HCT116 (cell line): ENCODE measurements at regions not wholly inside any gene's neighbourhood (a gene's known extent, or its start where the extent isn't known, plus 50 kb on each side); places are given as distances from the start of the nearest gene placed in this dataset.

Experiments used
- ATAC-seq: fragments of 200-7000 bp; cut with Tn5 transposase; 2 replicates; pipeline ENCODE4 v1.9.1; 2020; ENCODE audit warnings: mild to moderate bottlenecking, moderate library complexity
- BruUV-seq: library from RNA; stranded (reverse); fragments of 400-500 nt; replicated peaks from 2 replicates; lab custom pipeline; 2021; lab: Mats Ljungman, UMichigan
- CTCF ChIA-PET: fragments of 300-600 bp; sonication (Branson Sonifier 250); formaldehyde crosslinking; loops from one replicate; lab custom pipeline; 2021; ENCODE audit warnings: antibody characterized with exemption; lab: Charles Lee
- POLR2A ChIA-PET: fragments of 300-600, 350-600 bp; sonication (Branson Sonifier 250); formaldehyde crosslinking; loops from one replicate; lab custom pipeline; 2021; ENCODE audit warnings: antibody characterized with exemption; lab: Charles Lee
- RAD21 ChIA-PET, 2 experiments: fragments of 300-600 bp; sonication (Branson Sonifier 250); formaldehyde crosslinking; loops; one replicate each; lab custom pipeline; 2023; ENCODE audit warnings: low total read pairs in 2 of 2; ENCODE audit not compliant: uncharacterized antibody in 2 of 2, unreplicated experiment in 2 of 2, low non-redundant PET in 1 of 2; lab: Charles Lee
- DNase-seq: peaks from one replicate; pipeline ENCODE4 v3.0.0-alpha.2; 2010; ENCODE audit warnings: low read depth, low spot score
- H2AFZ ChIP-seq: fragments of 200-600 bp; shearing (Covaris generic), sonication (generic); 2 replicates; pipeline ENCODE4 v1.6.1; 2017; ENCODE audit warnings: low read depth, mixed run types, mixed read lengths, antibody characterized with exemption, low read length; ENCODE audit not compliant: poor library complexity, severe bottlenecking
- H3K27ac ChIP-seq: 2 replicates; pipeline ENCODE4 v1.5.1; 2012; ENCODE audit warnings: low read depth, low read length
- H3K27me3 ChIP-seq: fragments of 200-600 bp; sonication (generic); 2 replicates; pipeline ENCODE4 v1.6.1; 2016; ENCODE audit warnings: mixed run types, low read length, mixed read lengths; ENCODE audit not compliant: insufficient read depth
- H3K36me3 ChIP-seq, 2 experiments: fragments of 200-500 bp in 1 of 2; fragments of 200-600 bp in 1 of 2; sonication (Bioruptor generic) in 1 of 2; sonication (generic) in 1 of 2; 2 replicates each; pipeline versions ENCODE4 v1.5.1 to v1.6.1; 2014 to 2016; ENCODE audit warnings: low read length in 2 of 2, inconsistent platforms in 1 of 2, mixed read lengths in 1 of 2, mixed run types in 1 of 2; ENCODE audit not compliant: insufficient read depth in 2 of 2, control insufficient read depth in 1 of 2
- H3K4me1 ChIP-seq, 2 experiments: fragments of 200-600 bp in 1 of 2; sonication (generic) in 1 of 2; 2 replicates each; pipeline versions ENCODE4 v1.5.1 to v1.6.1; 2012 to 2017; ENCODE audit warnings: low read length in 2 of 2, inconsistent platforms in 1 of 2, mild to moderate bottlenecking in 1 of 2, mixed read lengths in 1 of 2, mixed run types in 1 of 2, moderate library complexity in 1 of 2; ENCODE audit not compliant: insufficient read depth in 2 of 2, control insufficient read depth in 1 of 2
- H3K4me2 ChIP-seq: fragments of 200-600 bp; sonication (generic); 2 replicates; pipeline ENCODE4 v1.6.1; 2017; ENCODE audit warnings: mixed run types, low read length, mixed read lengths
- H3K4me3 ChIP-seq, 2 experiments: fragments of 200-600 bp in 1 of 2; sonication (generic) in 1 of 2; replicated peaks in 1 of 2; 2 replicates each; pipeline ENCODE4 v1.5.1; 2011 to 2016; ENCODE audit warnings: low read length in 2 of 2, control low read depth in 1 of 2, low read depth in 1 of 2, mild to moderate bottlenecking in 1 of 2, mixed read lengths in 1 of 2, mixed run types in 1 of 2
- H3K79me2 ChIP-seq: fragments of 200-600 bp; sonication (generic); 2 replicates; pipeline ENCODE4 v1.6.1; 2017; ENCODE audit warnings: mild to moderate bottlenecking, mixed run types, low read length, moderate library complexity, mixed read lengths; ENCODE audit not compliant: insufficient read depth
- H3K9ac ChIP-seq: fragments of 200-600 bp; sonication (generic); 2 replicates; pipeline ENCODE4 v1.6.1; 2016; ENCODE audit warnings: low read length, mixed read lengths
- H3K9me2 ChIP-seq: fragments of 200-600 bp; sonication (generic), shearing (Covaris generic); 2 replicates; pipeline ENCODE4 v1.6.1; 2017; ENCODE audit warnings: mixed run types, mild to moderate bottlenecking, moderate library complexity; ENCODE audit not compliant: insufficient read depth
- H3K9me3 ChIP-seq, 2 experiments: fragments of 200-500 bp in 1 of 2; fragments of 200-600 bp in 1 of 2; sonication (Bioruptor generic) in 1 of 2; sonication (generic) in 1 of 2; 2 replicates each; pipeline ENCODE4 v1.6.1; 2014 to 2017; ENCODE audit warnings: low read length in 2 of 2, mixed read lengths in 2 of 2, inconsistent platforms in 1 of 2, low read depth in 1 of 2, mild to moderate bottlenecking in 1 of 2, mixed run types in 1 of 2, moderate library complexity in 1 of 2; ENCODE audit not compliant: control insufficient read depth in 1 of 2, insufficient read depth in 1 of 2
- H4K20me1 ChIP-seq: fragments of 200-600 bp; sonication (generic), shearing (Covaris generic); 2 replicates; pipeline ENCODE4 v1.6.1; 2017; ENCODE audit warnings: mixed run types, mild to moderate bottlenecking, moderate library complexity; ENCODE audit not compliant: insufficient read depth
- ATF3 ChIP-seq: IDR thresholded peaks from 2 replicates; pipeline ENCODE4 v1.6.1; 2012
- CTCF ChIP-seq, 3 experiments: fragments of 200-600 bp in 1 of 3; sonication (generic) in 1 of 3; IDR thresholded peaks in 2 of 3; conservative IDR thresholded peaks in 1 of 3; 2 replicates each; pipeline ENCODE4 v1.5.1; 2012 to 2017; ENCODE audit warnings: low read depth in 2 of 3, low read length in 2 of 3, antibody characterized with exemption in 1 of 3, borderline replicate concordance in 1 of 3, control low read depth in 1 of 3, mild to moderate bottlenecking in 1 of 3, mixed read lengths in 1 of 3, mixed run types in 1 of 3, moderate library complexity in 1 of 3; ENCODE audit not compliant: insufficient read depth in 1 of 3
- EGR1 ChIP-seq: IDR thresholded peaks from 2 replicates; pipeline ENCODE4 v1.6.1; 2012; ENCODE audit warnings: low read depth
- FOSL1 ChIP-seq: IDR thresholded peaks from 2 replicates; pipeline ENCODE4 v1.6.1; 2012; ENCODE audit warnings: low read depth
- MAX ChIP-seq: IDR thresholded peaks from 2 replicates; pipeline ENCODE4 v1.6.1; 2012
- POLR2AphosphoS5 ChIP-seq: IDR thresholded peaks from 2 replicates; pipeline ENCODE4 v1.6.1; 2011; ENCODE audit warnings: mild to moderate bottlenecking, low read depth, low read length, moderate library complexity
- RAD21 ChIP-seq: IDR thresholded peaks from 2 replicates; pipeline ENCODE4 v1.6.1; 2012; ENCODE audit warnings: low read depth, mild to moderate bottlenecking
- REST ChIP-seq: IDR thresholded peaks from 2 replicates; pipeline ENCODE4 v1.6.1; 2012; ENCODE audit warnings: low read depth
- SIN3A ChIP-seq: IDR thresholded peaks from 2 replicates; pipeline ENCODE4 v1.6.1; 2012; ENCODE audit warnings: low read depth
- YY1 ChIP-seq: IDR thresholded peaks from 2 replicates; pipeline ENCODE4 v1.6.1; 2011; ENCODE audit warnings: low read length, low read depth, moderate library complexity, mild to moderate bottlenecking; ENCODE audit not compliant: insufficient replicate concordance; ENCODE audit errors: extremely low read depth
- ZFX ChIP-seq: fragments of 450-650 bp; IDR thresholded peaks from 2 replicates; pipeline ENCODE4 v1.6.1; 2017
- intact Hi-C: fragments of 100-400 bp; cut with micrococcal nuclease; formaldehyde crosslinking; loops from 2 replicates; pipeline ENCODE4 v1.10.0; 2022

GRCh38 chr12:97876780-97877179 is 414.2 kb downstream of the RMST start (continued):
- TF ChIP-seq REST (no peak), RAD21 (no peak), CTCF (IDR thresholded peaks at IDR 0.05 in 2 of 3, conservative IDR thresholded peaks at IDR 0.05 in 1 of 3; ENCODE audit: borderline replicate concordance in 1 of 3, insufficient read depth in 1 of 3, low read depth in 2 of 3, low read length in 2 of 3) (no peak), YY1 (no peak)

- TF ChIP-seq FOSL1 (no peak), MAX (no peak), POLR2AphosphoS5 (no peak), SIN3A (no peak), RAD21 (no peak), EGR1 (no peak), ZFX (no peak), ATF3 (no peak)
- H4K20me1 ChIP-seq = no peaks in the 10 kb centered on the region
- POLR2A ChIA-PET = no interaction called here
- H3K27ac ChIP-seq = no peak overlapping the region
- no peak overlapping the region for H3K4me2 ChIP-seq
- intact Hi-C loops = no loop called here
- H3K9me3 ChIP-seq = no peaks in the 10 kb centered on the region
- H3K9me2 ChIP-seq = no peaks in the 10 kb centered on the region
- no peaks in the 10 kb centered on the region for H3K79me2 ChIP-seq
- no peak overlapping the region for H3K9ac ChIP-seq
- CTCF ChIA-PET = no interaction called here
- RAD21 ChIA-PET = no interaction called here
- no peak overlapping the region for H3K4me3 ChIP-seq
- no peaks in the 10 kb centered on the region for H3K36me3 ChIP-seq
- no TSS peak for BruUV-seq
- H2AFZ ChIP-seq = no peak overlapping the region
- no peaks in the 10 kb centered on the region for H3K4me1 ChIP-seq
- no peaks in the 10 kb centered on the region for H3K27me3 ChIP-seq
- ATAC-seq = no peak
- DNase-seq = no peak
These were observed 414.8 kb downstream of the RMST start for GRCh38 chr12:97877404-97877803.
